SIG-M5 treated with dmso at 0.1 percent for 504 hours (cell line): ENCODE measurements at regions not wholly inside any gene's neighbourhood (a gene's known extent, or its start where the extent isn't known, plus 50 kb on each side); places are given as distances from the start of the nearest gene placed in this dataset.

ENCODE experiments used
- DNase-seq: peaks from one replicate; lab custom pipeline; 2025; ENCODE audit not compliant: unreplicated experiment; lab: John Stamatoyannopoulos, UW

DNA sequence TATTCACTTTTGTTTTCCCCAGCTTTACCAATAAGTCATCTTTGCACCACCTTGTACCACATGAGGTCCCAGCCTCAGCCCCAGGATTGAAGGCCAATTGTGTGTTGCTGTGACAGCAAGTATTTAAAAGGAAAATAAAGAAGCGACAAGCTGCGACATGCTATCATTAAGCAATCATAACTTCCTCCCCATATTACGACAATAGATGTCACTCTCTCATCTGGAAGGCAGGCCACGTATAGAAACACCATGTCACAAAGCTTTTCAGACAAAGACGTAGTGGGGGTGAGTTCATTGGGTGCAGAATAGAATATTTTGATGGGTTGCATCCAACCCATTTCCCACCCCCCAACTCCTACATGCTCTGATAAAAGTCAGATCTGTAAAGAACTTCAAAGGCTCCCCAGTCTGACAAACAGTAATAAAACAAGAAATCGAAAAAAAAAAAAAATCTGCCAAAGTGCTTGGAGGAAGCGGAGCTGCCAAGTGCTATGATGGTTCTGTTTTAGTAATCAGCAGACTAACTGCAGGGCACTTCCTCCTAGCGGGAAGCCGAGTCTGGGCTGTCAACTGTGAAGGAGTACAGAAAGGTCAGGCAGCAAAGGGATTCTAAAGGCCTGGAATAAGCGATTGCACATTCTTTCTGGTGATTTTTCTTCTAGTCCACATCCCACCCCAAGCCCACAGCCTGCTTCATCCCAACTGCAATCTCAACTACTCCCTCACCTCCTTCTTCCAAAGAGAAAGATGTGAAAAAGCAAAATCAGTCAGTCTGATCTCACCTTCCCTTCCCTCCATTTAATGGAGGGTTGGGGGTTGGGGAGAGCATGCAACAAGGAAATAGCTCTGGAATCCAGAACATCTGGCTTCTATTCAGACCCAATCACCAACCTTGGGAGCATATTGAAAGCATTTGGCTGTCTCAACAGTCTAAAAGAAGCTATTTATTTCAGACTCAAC lies 131.4 kb upstream of the UBASH3B start:
- DNase-seq: peak; percentile 69

DNA sequence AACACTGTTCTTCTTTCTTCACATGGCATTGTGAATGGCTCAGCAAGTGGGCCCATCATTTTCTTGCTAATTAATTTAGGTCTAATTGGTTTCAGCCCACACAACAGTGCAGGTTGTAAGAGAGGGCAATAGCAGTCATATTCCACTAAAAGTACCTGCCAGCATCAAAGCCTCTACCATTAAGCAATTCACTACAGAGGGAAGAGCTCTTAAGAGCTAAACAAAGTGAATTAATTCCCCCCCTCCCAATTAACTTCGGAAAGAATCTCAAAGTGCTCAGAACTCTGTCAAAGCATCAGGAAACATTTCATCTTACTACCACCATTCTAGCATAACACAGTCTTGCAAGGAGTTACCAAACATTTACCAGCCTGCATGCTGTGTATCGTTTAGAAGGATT lies 133.9 kb upstream of the UBASH3B start:
- DNase-seq: no peak

DNA sequence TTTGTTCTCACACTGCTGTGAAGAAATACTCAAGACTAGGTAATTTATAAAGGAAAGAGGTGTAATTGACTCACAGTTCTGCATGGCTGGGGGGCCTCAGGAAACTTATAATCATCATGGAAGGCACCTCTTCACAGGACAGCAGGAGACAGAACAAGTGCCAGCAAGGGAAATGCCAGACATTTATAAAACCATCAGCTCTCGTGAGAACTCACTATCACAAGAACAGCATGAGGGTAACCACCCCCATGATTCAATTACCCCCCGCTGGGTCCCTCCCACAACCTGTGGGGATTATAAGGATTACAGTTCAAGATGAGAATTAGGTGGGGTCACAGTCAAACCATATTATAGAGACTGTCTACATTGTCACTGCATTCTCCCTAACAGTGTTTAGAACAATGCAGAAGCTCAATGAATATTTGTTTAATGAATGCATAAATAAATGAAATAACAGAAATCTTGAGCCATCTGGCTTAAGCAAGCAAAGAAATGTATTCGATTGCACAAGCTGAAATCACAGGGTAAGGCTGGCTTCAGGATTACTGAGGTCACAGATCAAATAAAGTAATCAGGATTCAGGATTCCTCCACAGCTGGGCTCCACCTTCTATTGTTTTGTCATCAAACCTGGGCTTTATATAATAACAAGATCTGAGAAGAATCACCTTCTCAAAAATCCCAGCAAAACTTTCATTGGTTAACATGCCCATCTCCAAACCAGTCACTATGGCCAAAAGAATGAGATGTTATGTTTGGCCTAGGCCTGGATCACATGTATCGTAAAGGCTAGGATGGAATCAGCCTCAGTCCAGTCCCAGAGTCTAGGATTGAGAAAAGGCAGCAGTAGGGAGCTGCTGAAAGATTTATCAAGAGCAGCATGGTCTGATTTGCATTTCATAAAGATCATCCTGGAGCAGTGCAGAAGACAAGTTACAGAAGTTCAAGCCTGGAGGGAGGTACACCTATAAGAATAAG lies 137.8 kb upstream of the UBASH3B start:
- no peak for DNase-seq

DNA sequence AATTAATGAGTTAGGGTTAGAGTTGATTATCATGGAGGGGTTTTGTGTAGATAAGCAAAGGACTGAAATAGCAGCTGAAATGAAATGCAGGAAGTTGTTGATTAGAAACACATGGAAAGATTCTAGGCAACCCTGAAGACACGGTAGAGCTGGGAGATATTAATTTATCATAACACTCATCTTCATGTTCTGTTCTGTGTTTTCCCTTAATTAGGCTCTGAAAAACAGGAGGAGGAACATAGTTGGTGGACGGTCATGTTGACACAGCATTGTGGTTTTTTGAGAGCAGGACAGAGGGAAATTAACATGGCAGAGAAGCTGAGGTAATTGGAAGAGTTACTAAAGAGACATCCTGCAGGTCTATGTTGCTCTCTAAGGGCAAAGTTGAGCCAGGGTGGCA lies 138.8 kb upstream of the UBASH3B start:
- DNase-seq: no peak

DNA sequence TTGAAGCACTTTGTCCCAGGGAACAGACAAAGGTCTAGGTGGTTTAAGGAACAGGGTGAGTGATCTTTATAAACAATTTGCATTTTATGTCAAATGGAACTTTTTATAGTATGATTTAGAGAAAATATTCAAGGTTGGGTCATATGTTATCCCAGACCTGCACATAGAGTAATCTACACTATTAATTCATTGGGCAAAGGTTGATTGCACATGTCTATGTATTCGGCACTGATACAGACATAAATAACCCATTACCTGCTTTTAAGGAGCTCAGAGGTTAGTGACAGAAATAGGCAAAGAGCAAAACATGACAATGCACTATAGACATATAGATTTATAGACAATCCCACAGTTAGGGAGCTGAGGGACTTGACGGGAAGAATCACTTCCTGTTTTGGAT lies 141.5 kb upstream of the UBASH3B start:
- no peak for DNase-seq

GRCh38 chr11:122513328-122513727 lies 142.2 kb upstream of the UBASH3B start:
- no peak for DNase-seq

GRCh38 chr11:122512688-122513087 lies 142.8 kb upstream of the UBASH3B start:
- no peak for DNase-seq

- DNase-seq: no peak
Observed at GRCh38 chr11:122509899-122510298, 145.6 kb upstream of the UBASH3B start.

DNA sequence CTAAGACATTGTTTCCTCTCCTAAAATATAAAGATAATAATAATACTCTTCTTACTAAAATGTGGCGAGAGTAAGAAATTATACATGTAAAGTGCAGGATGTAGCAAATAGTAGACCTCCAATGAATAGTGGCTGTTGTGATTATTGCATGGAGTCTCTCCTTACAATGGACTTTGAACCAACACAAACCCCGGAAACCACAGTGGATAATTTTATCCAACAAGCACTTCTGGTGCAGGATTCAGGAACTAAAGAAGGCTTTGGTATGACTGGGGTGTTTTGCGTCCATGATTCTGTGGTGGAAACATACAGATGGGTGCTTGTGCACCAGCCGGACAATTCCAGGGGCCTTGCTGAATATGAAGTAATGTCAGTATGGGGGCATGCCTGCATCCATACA lies 146.4 kb upstream of the UBASH3B start:
- no peak for DNase-seq

DNA sequence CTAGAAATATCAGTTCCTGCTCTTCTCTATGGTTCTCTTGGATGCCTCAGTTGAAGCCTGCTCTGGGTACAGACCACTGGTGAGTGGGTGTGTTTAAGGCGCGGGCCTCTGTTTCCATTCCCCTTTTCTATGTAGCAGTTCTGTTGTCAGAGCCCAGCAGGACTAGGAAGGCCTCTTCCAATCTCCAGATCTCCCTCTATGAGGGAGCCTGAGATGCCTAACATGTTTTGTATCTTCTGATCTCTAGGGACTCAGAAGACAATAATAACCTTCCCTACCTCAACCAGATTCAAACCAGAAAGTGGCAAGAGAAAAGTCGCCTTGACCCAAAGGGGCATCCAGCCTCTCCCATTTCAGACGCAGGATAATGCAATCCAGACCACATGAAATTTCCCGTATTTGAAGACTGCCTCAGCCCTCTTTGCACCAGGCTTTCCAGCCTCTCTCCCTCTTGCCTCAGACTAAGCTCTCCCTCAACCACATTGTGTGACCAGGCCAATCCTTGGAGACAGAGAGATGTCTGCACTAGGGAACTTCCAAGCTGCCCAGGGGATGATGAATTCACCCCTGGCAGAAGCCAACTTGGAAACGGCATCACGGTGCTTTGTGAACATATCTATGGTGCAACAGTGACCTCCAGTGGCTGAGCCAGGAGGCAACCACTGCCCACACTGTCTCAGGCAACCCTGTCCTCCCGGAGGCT lies 150.1 kb upstream of the UBASH3B start:
- DNase-seq: peak; percentile 16

DNA sequence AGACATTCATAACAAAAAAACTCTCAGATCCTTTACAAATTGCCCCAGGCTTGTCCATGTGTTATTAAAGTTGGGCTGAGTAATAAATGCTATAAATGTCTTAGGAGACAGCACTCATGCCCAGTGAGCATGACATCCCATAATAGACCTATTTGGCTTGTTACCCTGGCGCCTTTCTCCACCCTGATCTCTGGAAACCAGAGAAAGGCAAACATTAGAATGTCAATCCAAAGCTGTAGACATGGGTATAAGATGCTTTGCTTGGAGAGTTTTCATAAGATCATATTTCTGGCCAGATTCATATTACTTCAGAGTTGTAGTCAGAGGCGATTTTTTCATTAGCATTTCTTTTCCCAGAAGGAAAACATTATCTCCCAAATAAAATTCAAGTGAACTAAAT lies 161.3 kb upstream of the UBASH3B start:
- no peak for DNase-seq

DNA sequence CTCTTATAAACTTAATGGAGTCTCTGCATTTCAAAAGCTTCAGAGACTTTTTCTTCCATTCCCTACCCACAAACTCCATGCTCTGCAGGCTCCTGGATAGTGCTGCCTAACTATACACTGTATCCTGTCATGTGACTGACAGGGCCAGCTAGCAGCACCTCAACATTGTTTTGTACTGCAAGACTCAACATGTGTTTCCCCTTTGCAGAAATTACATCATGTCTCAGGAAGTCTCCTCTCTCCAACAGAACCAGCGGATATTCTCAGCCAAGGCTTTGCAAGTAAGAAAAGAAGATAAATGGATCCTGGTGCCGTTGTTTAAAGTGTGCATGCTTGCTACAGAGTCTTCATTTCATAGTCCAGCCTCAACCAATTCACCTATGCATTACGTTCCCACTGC lies 164.0 kb upstream of the UBASH3B start:
- DNase-seq: no peak

DNA sequence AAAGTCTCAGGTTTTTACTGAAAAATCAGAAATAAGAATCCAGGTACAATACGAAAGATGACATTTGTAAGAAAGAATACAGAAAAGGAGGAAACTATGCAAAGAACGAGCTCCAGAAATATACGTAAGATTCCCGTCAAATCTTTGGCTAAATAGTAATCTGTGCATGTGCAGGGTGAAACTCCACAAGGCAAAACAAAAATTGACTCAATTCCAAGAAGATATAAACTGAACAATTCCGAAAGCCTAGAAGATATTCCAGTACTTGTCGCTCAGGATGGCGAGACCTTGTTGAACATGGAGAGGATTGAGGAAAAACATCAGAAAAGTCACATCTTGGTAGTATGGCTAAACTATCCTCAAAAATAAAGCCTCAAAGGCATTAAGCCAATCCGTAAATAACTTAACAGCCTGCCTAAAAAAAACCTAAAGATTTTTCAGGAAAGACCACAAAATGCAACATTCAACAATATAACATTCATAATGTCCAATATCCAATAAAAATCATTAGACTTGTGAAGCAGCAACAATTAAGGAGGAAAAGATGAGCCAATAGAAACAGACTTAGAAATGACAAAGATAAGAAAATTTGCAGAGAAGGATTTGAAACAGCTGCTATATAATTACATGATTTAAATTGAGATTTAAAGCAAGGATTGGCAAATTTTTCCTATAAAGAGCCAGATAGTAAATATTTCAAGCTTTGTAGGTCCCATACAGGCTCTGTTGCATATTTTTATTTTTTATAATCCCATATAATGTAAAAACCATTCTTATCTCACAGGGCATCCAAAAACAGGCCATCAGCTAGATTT lies 166.4 kb upstream of the UBASH3B start:
- no peak for DNase-seq

- no peak for DNase-seq
Observed at GRCh38 chr11:122487669-122488068, 167.9 kb upstream of the UBASH3B start.

- no peak for DNase-seq
Observed at GRCh38 chr11:122486793-122487495, 168.6 kb upstream of the UBASH3B start.

DNA sequence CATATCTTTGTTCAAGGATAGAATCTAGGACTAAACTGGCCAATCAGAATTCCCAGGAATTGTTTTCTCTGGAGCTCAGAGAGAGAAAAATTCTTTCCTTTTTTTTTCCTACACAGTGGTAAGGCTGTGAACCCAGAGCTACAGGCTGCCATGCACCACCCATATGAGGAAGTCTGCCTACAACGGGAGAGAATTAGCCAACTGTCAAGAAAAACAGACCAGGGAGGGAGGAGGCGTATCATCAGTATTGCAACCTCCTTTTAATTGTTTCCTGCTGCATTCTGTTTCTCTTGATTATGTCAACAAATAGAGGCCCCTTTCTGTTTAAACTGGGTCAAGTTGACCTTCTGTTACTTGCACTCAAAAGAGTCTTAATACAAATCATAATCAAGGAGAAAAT lies 176.5 kb upstream of the UBASH3B start:
- no peak for DNase-seq

DNA sequence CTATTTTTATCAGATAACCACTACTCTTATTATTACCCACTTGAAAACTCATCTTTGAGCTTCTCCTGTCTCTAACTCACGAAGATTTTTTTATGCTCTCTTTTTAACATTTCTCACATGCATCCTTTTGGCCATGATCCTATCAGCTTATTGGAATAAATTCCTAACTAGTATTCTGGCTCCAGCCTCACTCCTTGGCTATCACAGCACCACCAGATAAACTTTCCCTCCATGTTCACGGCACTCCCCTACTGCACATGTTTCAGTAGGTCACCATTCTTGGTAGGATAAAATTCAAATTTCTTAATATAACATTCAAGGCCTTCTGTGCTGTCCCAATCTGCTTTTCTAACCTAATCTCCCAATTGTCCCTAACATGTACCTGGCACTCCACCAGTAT lies 186.6 kb upstream of the UBASH3B start:
- DNase-seq: no peak

GRCh38 chr11:122463530-122463929 lies 192.0 kb upstream of the UBASH3B start:
- no peak for DNase-seq

GRCh38 chr11:122459064-122459463 lies 196.5 kb upstream of the UBASH3B start:
- DNase-seq: no peak

DNA sequence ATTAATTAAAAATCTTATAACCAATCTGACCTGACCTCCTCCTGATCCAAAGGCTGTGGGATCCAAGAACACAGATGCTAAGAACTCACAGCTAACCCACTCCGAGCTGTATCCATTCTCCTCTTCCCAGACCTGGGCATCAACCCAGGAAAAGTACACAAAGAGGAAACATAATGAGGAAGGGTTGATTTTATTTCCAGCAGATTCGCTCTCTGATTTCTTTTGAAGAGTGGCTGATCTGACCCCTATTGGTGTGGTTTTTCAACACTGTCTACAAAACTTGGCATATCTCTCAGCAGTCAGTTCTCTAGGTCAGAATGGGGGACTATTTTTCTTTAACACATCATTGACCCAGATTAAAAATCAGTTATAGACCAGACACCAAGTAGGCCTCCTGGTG lies 201.9 kb upstream of the UBASH3B start:
- no peak for DNase-seq
